ENCODE measurements at regions not wholly inside any gene's neighbourhood (a gene's known extent, or its start where the extent isn't known, plus 50 kb on each side); places are given as distances from the start of the nearest gene placed in this dataset.

DNA sequence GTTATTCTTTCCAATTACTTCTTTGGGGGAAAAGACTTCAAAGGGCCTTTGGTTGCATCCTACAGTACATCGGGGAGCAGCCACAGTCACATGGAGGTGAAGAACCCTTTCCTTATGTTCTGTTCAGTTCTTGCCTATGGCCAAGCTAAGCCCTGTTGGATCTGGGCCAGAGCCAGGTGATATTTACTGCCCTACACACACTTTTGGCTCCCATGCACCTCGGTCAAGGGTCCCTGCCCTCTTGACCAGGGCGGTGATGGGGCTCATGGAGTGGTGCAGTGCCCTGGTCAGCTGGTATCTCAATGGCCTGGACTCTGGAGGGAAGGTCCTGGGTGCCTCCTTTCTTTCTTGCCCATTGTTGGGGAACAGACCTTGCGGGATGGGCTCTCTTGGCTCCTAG, 98.7 kb downstream of the VAPA start:
- H3K27me3 ChIP-seq (ENCODE audit: insufficient read depth, low read length): no peaks in the 10 kb centered on the region

DNA sequence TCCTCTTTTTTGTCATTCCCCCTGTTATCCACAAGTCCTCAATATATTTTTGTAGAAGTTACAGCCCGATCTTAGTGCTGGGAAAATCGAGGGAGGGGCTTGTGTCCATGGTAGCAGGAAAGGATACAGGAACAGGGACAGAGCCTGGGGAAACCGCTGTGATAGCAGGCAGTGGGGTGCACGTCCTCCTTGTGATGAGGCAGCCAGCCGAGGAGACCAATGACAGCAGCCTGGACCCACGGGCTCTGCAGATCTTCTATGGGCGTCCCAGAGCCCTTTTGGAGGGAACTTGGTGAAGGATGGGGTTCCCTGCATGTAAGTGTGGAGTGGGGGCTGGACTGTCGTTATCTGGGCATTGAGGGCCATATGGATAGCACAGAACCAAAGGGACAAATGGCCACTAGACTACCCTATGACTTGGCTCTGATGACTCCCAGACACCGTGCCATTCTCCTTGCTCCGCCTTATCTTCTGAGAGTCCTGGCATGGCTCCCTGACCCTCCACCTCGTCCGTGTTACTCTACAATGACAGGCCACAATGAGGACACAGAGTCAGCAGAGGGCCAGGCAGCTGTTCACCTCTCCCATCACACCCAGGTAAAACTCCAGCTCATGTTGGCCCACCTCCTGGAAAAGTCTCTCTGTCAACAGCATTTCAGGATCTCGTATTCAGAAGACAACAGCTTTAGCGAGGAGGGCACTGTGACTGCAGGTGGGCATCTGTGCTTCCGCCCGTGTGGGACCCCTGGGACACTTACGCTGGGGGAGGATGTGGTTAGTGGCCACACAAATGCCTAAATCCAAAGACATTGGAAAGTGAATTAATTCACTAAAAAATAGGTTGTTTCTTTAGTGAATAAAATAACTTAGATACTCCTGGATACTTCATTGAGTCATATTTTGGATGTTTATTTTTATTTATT, 100.1 kb downstream of the VAPA start:
- Histone ChIP-seq H3K36me3 (ENCODE audit: insufficient read depth, low read length) (no peaks in the 10 kb centered on the region), H3K27ac (ENCODE audit: low read depth, low read length) (no peak overlapping the region), H3K4me1 (ENCODE audit: insufficient read depth, low read length) (peaks cover 46% of the 10 kb centered on the region), H2AFZ (ENCODE audit: low read length) (no peak overlapping the region), H3K9me3 (ENCODE audit: low read depth, low read length) (no peaks in the 10 kb centered on the region), H3K79me2 (ENCODE audit: insufficient read depth, low read length) (no peaks in the 10 kb centered on the region), H3K4me2 (ENCODE audit: insufficient read depth, low read length) (no peak overlapping the region), H4K20me1 (ENCODE audit: insufficient read depth, low read length) (no peaks in the 10 kb centered on the region), H3K4me3 (ENCODE audit: insufficient read depth, low read length) (no peak overlapping the region), H3K27me3 (ENCODE audit: insufficient read depth, low read length) (no peaks in the 10 kb centered on the region)
- TF ChIP-seq, protein P1, sequence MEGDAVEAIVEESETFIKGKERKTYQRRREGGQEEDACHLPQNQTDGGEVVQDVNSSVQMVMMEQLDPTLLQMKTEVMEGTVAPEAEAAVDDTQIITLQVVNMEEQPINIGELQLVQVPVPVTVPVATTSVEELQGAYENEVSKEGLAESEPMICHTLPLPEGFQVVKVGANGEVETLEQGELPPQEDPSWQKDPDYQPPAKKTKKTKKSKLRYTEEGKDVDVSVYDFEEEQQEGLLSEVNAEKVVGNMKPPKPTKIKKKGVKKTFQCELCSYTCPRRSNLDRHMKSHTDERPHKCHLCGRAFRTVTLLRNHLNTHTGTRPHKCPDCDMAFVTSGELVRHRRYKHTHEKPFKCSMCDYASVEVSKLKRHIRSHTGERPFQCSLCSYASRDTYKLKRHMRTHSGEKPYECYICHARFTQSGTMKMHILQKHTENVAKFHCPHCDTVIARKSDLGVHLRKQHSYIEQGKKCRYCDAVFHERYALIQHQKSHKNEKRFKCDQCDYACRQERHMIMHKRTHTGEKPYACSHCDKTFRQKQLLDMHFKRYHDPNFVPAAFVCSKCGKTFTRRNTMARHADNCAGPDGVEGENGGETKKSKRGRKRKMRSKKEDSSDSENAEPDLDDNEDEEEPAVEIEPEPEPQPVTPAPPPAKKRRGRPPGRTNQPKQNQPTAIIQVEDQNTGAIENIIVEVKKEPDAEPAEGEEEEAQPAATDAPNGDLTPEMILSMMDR (IDR thresholded peaks at IDR 0.05; ENCODE audit: extremely low read depth, low read depth, low read length): no peak
- no peak for DNase-seq (ENCODE audit: insufficient read length, low spot score, missing footprints)

More for the DNA sequence above, 98.7 kb downstream of the VAPA start:
- H3K4me3 ChIP-seq (ENCODE audit: insufficient read depth, low read length): no peak overlapping the region
- H3K27ac ChIP-seq (ENCODE audit: low read depth, low read length): no peak overlapping the region
- H3K36me3 ChIP-seq (ENCODE audit: insufficient read depth, low read length): no peaks in the 10 kb centered on the region
- H4K20me1 ChIP-seq (ENCODE audit: insufficient read depth, low read length): no peaks in the 10 kb centered on the region
- TF ChIP-seq, protein P1 (IDR thresholded peaks at IDR 0.05; ENCODE audit: extremely low read depth, low read depth, low read length): no peak
- DNase-seq (ENCODE audit: insufficient read length, low spot score, missing footprints): no peak
- H3K4me1 ChIP-seq (ENCODE audit: insufficient read depth, low read length): peaks cover 46% of the 10 kb centered on the region
- H3K9me3 ChIP-seq (ENCODE audit: low read depth, low read length): no peaks in the 10 kb centered on the region
- H2AFZ ChIP-seq (ENCODE audit: low read length): no peak overlapping the region
- no peak overlapping the region for H3K4me2 ChIP-seq (ENCODE audit: insufficient read depth, low read length)
- no peaks in the 10 kb centered on the region for H3K79me2 ChIP-seq (ENCODE audit: insufficient read depth, low read length)

DNA sequence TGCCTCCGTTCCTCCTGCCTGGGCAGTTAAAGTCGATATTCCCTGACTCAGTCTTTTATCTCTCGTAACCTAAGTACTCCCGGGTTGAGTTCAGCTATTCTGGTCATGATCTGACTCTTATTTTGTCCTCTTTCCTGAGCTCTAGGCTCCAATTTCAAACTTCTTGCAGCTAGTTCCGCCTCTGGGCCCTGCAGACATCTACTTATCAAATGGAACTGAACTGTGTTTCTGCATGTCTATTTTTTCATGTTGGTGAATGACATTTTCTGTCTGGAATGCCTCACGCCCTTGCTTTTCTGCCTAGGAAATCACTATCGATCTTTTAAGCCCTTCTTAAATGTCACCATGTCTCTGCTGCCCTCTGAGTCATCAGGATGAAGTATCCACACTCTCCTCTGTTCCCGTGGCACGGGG, 101.5 kb downstream of the VAPA start:
- Histone ChIP-seq H3K4me2 (ENCODE audit: insufficient read depth, low read length) (peak overlapping the region; percentile 55), H2AFZ (ENCODE audit: low read length) (peak overlapping the region; percentile 52), H3K9me3 (ENCODE audit: low read depth, low read length) (no peaks in the 10 kb centered on the region), H3K27ac (ENCODE audit: low read depth, low read length) (peak overlapping the region; percentile 65), H3K4me1 (ENCODE audit: insufficient read depth, low read length) (peaks cover 42% of the 10 kb centered on the region), H3K36me3 (ENCODE audit: insufficient read depth, low read length) (no peaks in the 10 kb centered on the region), H3K4me3 (ENCODE audit: insufficient read depth, low read length) (no peak overlapping the region), H3K27me3 (ENCODE audit: insufficient read depth, low read length) (no peaks in the 10 kb centered on the region), H4K20me1 (ENCODE audit: insufficient read depth, low read length) (no peaks in the 10 kb centered on the region), H3K79me2 (ENCODE audit: insufficient read depth, low read length) (no peaks in the 10 kb centered on the region)
- no peak for DNase-seq (ENCODE audit: insufficient read length, low spot score, missing footprints)
- TF ChIP-seq, protein P1 (IDR thresholded peaks at IDR 0.05; ENCODE audit: extremely low read depth, low read depth, low read length): no peak

All from osteoblast (primary cell).